ENCODE measurements at regions not wholly inside any gene's neighbourhood (a gene's known extent, or its start where the extent isn't known, plus 50 kb on each side); places are given as distances from the start of the nearest gene placed in this dataset.

- TF ChIP-seq POLR2A (IDR thresholded peaks at IDR 0.05) (no peak), CTCF (IDR thresholded peaks at IDR 0.05) (no peak)
Observed at GRCh38 chr7:113366122-113366521, 247.8 kb upstream of the SMIM30 start.
